Peyer's patch (tissue), 4 donors: ENCODE measurements at regions not wholly inside any gene's neighbourhood (a gene's known extent, or its start where the extent isn't known, plus 50 kb on each side); places are given as distances from the start of the nearest gene placed in this dataset.

Experiments
- DNase-seq, 3 donors: peaks; one replicate each; pipeline ENCODE4 v3.0.0-alpha.2; 2017 to 2019
- H3K27ac ChIP-seq, 4 donors: fragments of 200-600 bp; sonication (generic); one replicate each; pipeline ENCODE4 v1.5.1; 2016 to 2019
- H3K27me3 ChIP-seq, 2 donors: fragments of 200-600 bp; sonication (generic); one replicate each; pipeline ENCODE4 v1.5.1; 2019
- H3K36me3 ChIP-seq, 3 donors: fragments of 200-600 bp; sonication (generic); one replicate each; pipeline ENCODE4 v1.5.1; 2016 to 2019
- H3K4me1 ChIP-seq, 4 donors: fragments of 200-600 bp; sonication (generic); one replicate each; pipeline ENCODE4 v1.5.1; 2016 to 2019
- H3K4me3 ChIP-seq, 4 donors: fragments of 200-600 bp; sonication (generic); 1 replicate in 3 of 4; 2 replicates in 1 of 4; pipeline ENCODE4 v1.5.1; 2016 to 2019; ENCODE audit warnings: mild to moderate bottlenecking in 1 of 4
- H3K9me3 ChIP-seq, 4 donors: fragments of 200-600 bp; sonication (generic); one replicate each; pipeline ENCODE4 v1.5.1; 2016 to 2019; ENCODE audit warnings: mild to moderate bottlenecking in 1 of 4
- POLR2A ChIP-seq, 2 donors: fragments of 450-650 bp; IDR thresholded peaks; one replicate each; pipeline ENCODE4 v1.5.1; 2017; ENCODE audit warnings: antibody characterized with exemption in 2 of 2, mild to moderate bottlenecking in 2 of 2, moderate library complexity in 2 of 2
- TF ChIP-seq, protein P1 (sequence below), 6 experiments: fragments of 450-650 bp in 4 of 6; fragments of 200-600 bp in 2 of 6; sonication (generic) in 1 of 6; IDR thresholded peaks; one replicate each; pipeline ENCODE4 v1.5.1; 2017 to 2019; ENCODE audit warnings: antibody characterized with exemption in 6 of 6, mild to moderate bottlenecking in 3 of 6, moderate library complexity in 1 of 6

GRCh38 chr6:23905133-23905815 lies 220.7 kb upstream of the NRSN1 start:
- DNase-seq, result no peak
- Histone ChIP-seq H3K9me3 (no peaks in the 10 kb centered on the region), H3K27ac (no peak overlapping the region), H3K36me3 (no peaks in the 10 kb centered on the region), H3K4me1 (no peaks in the 10 kb centered on the region), H3K27me3 (no peaks in the 10 kb centered on the region), H3K4me3 (no peak overlapping the region)
- no peak for TF ChIP-seq POLR2A (IDR thresholded peaks at IDR 0.05)
- TF ChIP-seq, protein P1, sequence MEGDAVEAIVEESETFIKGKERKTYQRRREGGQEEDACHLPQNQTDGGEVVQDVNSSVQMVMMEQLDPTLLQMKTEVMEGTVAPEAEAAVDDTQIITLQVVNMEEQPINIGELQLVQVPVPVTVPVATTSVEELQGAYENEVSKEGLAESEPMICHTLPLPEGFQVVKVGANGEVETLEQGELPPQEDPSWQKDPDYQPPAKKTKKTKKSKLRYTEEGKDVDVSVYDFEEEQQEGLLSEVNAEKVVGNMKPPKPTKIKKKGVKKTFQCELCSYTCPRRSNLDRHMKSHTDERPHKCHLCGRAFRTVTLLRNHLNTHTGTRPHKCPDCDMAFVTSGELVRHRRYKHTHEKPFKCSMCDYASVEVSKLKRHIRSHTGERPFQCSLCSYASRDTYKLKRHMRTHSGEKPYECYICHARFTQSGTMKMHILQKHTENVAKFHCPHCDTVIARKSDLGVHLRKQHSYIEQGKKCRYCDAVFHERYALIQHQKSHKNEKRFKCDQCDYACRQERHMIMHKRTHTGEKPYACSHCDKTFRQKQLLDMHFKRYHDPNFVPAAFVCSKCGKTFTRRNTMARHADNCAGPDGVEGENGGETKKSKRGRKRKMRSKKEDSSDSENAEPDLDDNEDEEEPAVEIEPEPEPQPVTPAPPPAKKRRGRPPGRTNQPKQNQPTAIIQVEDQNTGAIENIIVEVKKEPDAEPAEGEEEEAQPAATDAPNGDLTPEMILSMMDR (IDR thresholded peaks at IDR 0.05), result no peak

- no peaks in the 10 kb centered on the region for H3K9me3 ChIP-seq
- H3K27me3 ChIP-seq, result no peaks in the 10 kb centered on the region
- no peak for DNase-seq
- H3K36me3 ChIP-seq, result no peaks in the 10 kb centered on the region
- no peaks in the 10 kb centered on the region for H3K4me1 ChIP-seq
- no peak overlapping the region for H3K27ac ChIP-seq
- TF ChIP-seq POLR2A (IDR thresholded peaks at IDR 0.05), result no peak
- TF ChIP-seq, protein P1 (IDR thresholded peaks at IDR 0.05), result no peak
- no peak overlapping the region for H3K4me3 ChIP-seq
Observed at GRCh38 chr6:23910420-23910819, 215.6 kb upstream of the NRSN1 start.

- Histone ChIP-seq H3K9me3 (no peaks in the 10 kb centered on the region), H3K36me3 (no peaks in the 10 kb centered on the region), H3K4me1 (no peaks in the 10 kb centered on the region), H3K4me3 (no peak overlapping the region), H3K27ac (no peak overlapping the region), H3K27me3 (no peaks in the 10 kb centered on the region)
- no peak for DNase-seq
- TF ChIP-seq, protein P1 (IDR thresholded peaks at IDR 0.05), result no peak
- TF ChIP-seq POLR2A (IDR thresholded peaks at IDR 0.05), result no peak
Observed at GRCh38 chr6:23927935-23928334, 198.1 kb upstream of the NRSN1 start.

- Histone ChIP-seq H3K4me3 (no peak overlapping the region), H3K36me3 (no peaks in the 10 kb centered on the region), H3K27me3 (no peaks in the 10 kb centered on the region), H3K27ac (no peak overlapping the region), H3K9me3 (no peaks in the 10 kb centered on the region), H3K4me1 (no peaks in the 10 kb centered on the region)
- DNase-seq, result no peak
- TF ChIP-seq POLR2A (IDR thresholded peaks at IDR 0.05), result no peak
- TF ChIP-seq, protein P1 (IDR thresholded peaks at IDR 0.05), result no peak
Observed at GRCh38 chr6:23929201-23929600, 196.8 kb upstream of the NRSN1 start.

GRCh38 chr6:23940466-23940865 lies 185.5 kb upstream of the NRSN1 start:
- no peak overlapping the region for H3K4me3 ChIP-seq
- H3K9me3 ChIP-seq, result no peaks in the 10 kb centered on the region
- no peaks in the 10 kb centered on the region for H3K27me3 ChIP-seq
- no peaks in the 10 kb centered on the region for H3K4me1 ChIP-seq
- DNase-seq, result no peak
- H3K36me3 ChIP-seq, result no peaks in the 10 kb centered on the region
- no peak overlapping the region for H3K27ac ChIP-seq
- TF ChIP-seq, protein P1 (IDR thresholded peaks at IDR 0.05), result no peak
- no peak for TF ChIP-seq POLR2A (IDR thresholded peaks at IDR 0.05)

DNA sequence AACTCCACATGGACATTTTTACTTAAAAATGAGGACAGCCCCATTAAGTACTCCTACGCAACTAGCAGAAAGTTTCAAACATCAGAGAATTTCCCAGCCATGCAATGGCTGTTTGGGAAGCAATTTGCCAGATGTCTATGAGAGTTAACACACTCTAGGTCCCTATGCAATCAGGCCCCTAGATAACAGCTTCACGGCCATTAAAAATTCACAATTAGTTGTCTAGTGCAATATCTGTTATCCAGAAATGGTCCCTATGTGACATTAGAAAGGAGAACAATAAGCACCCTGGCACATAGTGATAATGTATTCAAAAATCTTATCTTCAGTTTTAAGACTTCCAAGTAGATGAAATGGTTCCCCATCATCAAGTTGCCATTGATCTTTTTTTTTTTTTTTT lies 174.3 kb upstream of the NRSN1 start:
- DNase-seq, result no peak
- Histone ChIP-seq H3K4me1 (no peaks in the 10 kb centered on the region), H3K9me3 (no peaks in the 10 kb centered on the region), H3K27ac (no peak overlapping the region), H3K4me3 (no peak overlapping the region), H3K27me3 (no peaks in the 10 kb centered on the region), H3K36me3 (no peaks in the 10 kb centered on the region)
- TF ChIP-seq, protein P1 (IDR thresholded peaks at IDR 0.05), result no peak
- no peak for TF ChIP-seq POLR2A (IDR thresholded peaks at IDR 0.05)
